ENCODE measurements at regions not wholly inside any gene's neighbourhood (a gene's known extent, or its start where the extent isn't known, plus 50 kb on each side); places are given as distances from the start of the nearest gene placed in this dataset.

DNA sequence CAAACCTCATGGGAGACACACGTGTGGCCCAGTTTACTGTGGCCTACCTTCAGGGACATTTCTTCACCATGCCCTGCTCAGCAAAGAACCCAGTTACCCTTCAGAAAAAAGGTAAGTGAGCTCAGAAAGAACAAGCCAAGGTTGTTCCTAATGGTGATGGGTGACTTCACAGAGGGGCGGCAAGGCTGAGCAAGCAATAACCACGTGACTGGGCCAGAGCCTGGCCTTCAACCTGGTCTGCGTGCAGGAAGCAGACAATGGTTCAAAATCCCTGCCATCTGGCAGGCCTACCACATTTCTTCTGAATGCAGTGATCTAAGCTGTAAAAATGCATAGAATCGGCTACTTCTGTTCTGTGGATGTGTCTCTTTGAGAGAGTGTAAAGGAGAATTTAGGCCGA lies 115.5 kb upstream of the CST7 start:
- Histone ChIP-seq H3K79me1 (ENCODE audit: low read length) (no peaks in the 10 kb centered on the region), H3K4me3 (ENCODE audit: low read length) (no peak overlapping the region), H2BK15ac (replicated peaks; ENCODE audit: low read depth) (no peak overlapping the region), H2AK5ac (ENCODE audit: low read length) (no peak overlapping the region), H2BK5ac (ENCODE audit: low read length) (no peak overlapping the region), H3K27me3 (ENCODE audit: insufficient read depth, low read length, poor library complexity) (no peaks in the 10 kb centered on the region), H3K4me2 (ENCODE audit: low read length) (no peak overlapping the region), H3K4me1 (ENCODE audit: control insufficient read depth, low read depth, low read length) (no peaks in the 10 kb centered on the region), H3K23ac (ENCODE audit: low read length) (no peak overlapping the region), H4K5ac (ENCODE audit: low read length) (no peak overlapping the region), H3K18ac (ENCODE audit: low read length) (no peak overlapping the region), H3K56ac (ENCODE audit: low read length) (no peak overlapping the region), H3K4ac (ENCODE audit: low read depth, low read length) (no peak overlapping the region), H3K36me3 (ENCODE audit: control insufficient read depth, insufficient read depth, low read length) (no peaks in the 10 kb centered on the region), H3K9ac (ENCODE audit: low read length) (no peak overlapping the region), H2BK120ac (ENCODE audit: low read depth, low read length) (no peak overlapping the region), H3K79me2 (ENCODE audit: control insufficient read depth, insufficient read depth, low read length) (no peaks in the 10 kb centered on the region), H4K8ac (ENCODE audit: low read depth, low read length) (no peak overlapping the region), H3K27ac (ENCODE audit: low read depth, low read length) (no peak overlapping the region)
- no CpG with 5 or more reads among the region's 6 CpGs for WGBS (ENCODE audit: extremely low coverage, insufficient coverage, low lambda C conversion rate)
- DNase-seq = no peak

DNA sequence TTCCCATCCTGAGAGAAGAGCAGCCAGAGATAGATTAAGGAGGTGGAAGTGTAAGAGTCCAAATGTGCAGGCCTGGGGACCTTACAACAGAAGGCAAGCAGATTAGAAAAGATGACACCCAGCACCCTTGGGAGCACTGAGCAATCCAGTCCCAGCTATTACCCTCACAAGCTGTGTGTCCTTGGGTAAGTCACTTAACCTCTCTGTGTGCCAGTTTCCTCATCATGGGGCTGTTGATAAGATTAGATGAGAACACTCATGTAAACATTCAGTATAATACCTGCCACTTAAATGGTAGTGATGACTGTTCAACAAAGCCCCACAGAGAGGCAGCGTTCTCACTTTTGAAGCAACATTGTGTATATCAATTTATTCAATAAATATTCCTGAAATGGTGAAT lies 114.8 kb upstream of the CST7 start:
- Histone ChIP-seq H3K79me2 (ENCODE audit: control insufficient read depth, insufficient read depth, low read length) (no peaks in the 10 kb centered on the region), H3K27me3 (ENCODE audit: insufficient read depth, low read length, poor library complexity) (no peaks in the 10 kb centered on the region), H2BK120ac (ENCODE audit: low read depth, low read length) (no peak overlapping the region), H2BK15ac (replicated peaks; ENCODE audit: low read depth) (no peak overlapping the region), H3K79me1 (ENCODE audit: low read length) (no peaks in the 10 kb centered on the region), H4K5ac (ENCODE audit: low read length) (no peak overlapping the region), H4K8ac (ENCODE audit: low read depth, low read length) (no peak overlapping the region), H3K36me3 (ENCODE audit: control insufficient read depth, insufficient read depth, low read length) (no peaks in the 10 kb centered on the region), H2BK5ac (ENCODE audit: low read length) (no peak overlapping the region), H3K9ac (ENCODE audit: low read length) (no peak overlapping the region), H2AK5ac (ENCODE audit: low read length) (no peak overlapping the region), H3K4me3 (ENCODE audit: low read length) (no peak overlapping the region), H3K56ac (ENCODE audit: low read length) (no peak overlapping the region), H3K4me1 (ENCODE audit: control insufficient read depth, low read depth, low read length) (no peaks in the 10 kb centered on the region), H3K18ac (ENCODE audit: low read length) (no peak overlapping the region), H3K27ac (ENCODE audit: low read depth, low read length) (no peak overlapping the region), H3K23ac (ENCODE audit: low read length) (no peak overlapping the region), H3K4me2 (ENCODE audit: low read length) (no peak overlapping the region), H3K4ac (ENCODE audit: low read depth, low read length) (no peak overlapping the region)
- DNase-seq = no peak
- WGBS (ENCODE audit: extremely low coverage, insufficient coverage, low lambda C conversion rate) = no CpG with 5 or more reads among the region's 1 CpG

DNA sequence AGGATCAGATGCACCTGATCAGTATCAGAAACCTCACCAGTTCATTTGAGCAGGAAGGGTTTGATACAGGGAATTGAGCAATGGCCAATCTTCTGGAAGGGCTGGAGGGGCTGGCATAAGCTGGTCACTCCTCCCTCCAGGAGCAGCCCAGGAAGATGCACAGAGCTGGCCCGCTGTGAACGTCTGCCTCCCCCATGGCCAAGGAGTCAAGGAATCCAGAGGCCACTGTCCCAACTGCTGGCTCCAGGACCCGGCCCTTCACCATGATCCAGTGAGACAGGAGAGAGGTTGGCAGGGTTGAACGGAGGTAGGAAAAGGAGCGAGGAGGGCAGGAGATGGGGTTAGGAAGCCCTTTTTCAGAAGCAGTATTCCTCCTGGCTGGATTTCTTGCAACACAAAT lies 113.9 kb upstream of the CST7 start:
- Histone ChIP-seq H4K5ac (ENCODE audit: low read length) (no peak overlapping the region), H3K4me1 (ENCODE audit: control insufficient read depth, low read depth, low read length) (no peaks in the 10 kb centered on the region), H2BK120ac (ENCODE audit: low read depth, low read length) (no peak overlapping the region), H3K36me3 (ENCODE audit: control insufficient read depth, insufficient read depth, low read length) (no peaks in the 10 kb centered on the region), H2BK5ac (ENCODE audit: low read length) (no peak overlapping the region), H3K23ac (ENCODE audit: low read length) (no peak overlapping the region), H3K18ac (ENCODE audit: low read length) (no peak overlapping the region), H3K4ac (ENCODE audit: low read depth, low read length) (no peak overlapping the region), H2BK15ac (replicated peaks; ENCODE audit: low read depth) (no peak overlapping the region), H3K27ac (ENCODE audit: low read depth, low read length) (no peak overlapping the region), H3K9ac (ENCODE audit: low read length) (no peak overlapping the region), H2AK5ac (ENCODE audit: low read length) (no peak overlapping the region), H3K56ac (ENCODE audit: low read length) (no peak overlapping the region), H4K8ac (ENCODE audit: low read depth, low read length) (no peak overlapping the region), H3K79me1 (ENCODE audit: low read length) (no peaks in the 10 kb centered on the region), H3K4me2 (ENCODE audit: low read length) (no peak overlapping the region), H3K4me3 (ENCODE audit: low read length) (no peak overlapping the region), H3K79me2 (ENCODE audit: control insufficient read depth, insufficient read depth, low read length) (no peaks in the 10 kb centered on the region), H3K27me3 (ENCODE audit: insufficient read depth, low read length, poor library complexity) (no peaks in the 10 kb centered on the region)
- DNase-seq = no peak
- WGBS (ENCODE audit: extremely low coverage, insufficient coverage, low lambda C conversion rate) = no CpG with 5 or more reads among the region's 5 CpGs

DNA sequence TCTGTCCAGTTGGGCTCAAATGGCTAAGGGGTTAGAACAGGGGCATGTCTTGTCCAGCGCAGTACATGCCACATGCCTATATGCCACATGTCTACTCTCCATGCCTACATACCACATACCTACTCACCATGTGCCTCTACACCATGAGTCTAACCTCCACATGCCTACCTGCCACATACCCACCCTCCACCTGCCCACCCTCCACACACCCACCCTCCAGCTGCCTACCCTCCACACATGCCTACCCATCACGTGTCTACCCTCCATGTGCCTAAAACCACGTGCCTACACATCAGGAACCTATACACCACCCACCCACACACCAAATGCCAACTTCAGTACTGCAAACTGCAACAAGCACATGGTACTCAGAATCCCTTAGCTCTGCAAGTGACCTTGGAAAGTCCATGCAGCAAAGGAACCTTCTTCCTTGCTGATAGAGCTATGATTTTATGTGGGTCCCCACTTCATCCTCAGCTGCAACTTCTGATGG lies 113.0 kb upstream of the CST7 start:
- Histone ChIP-seq H4K5ac (ENCODE audit: low read length) (no peak overlapping the region), H3K4me1 (ENCODE audit: control insufficient read depth, low read depth, low read length) (no peaks in the 10 kb centered on the region), H2BK5ac (ENCODE audit: low read length) (no peak overlapping the region), H3K4me3 (ENCODE audit: low read length) (no peak overlapping the region), H2BK15ac (replicated peaks; ENCODE audit: low read depth) (no peak overlapping the region), H2AK5ac (ENCODE audit: low read length) (no peak overlapping the region), H3K27me3 (ENCODE audit: insufficient read depth, low read length, poor library complexity) (no peaks in the 10 kb centered on the region), H3K79me1 (ENCODE audit: low read length) (no peaks in the 10 kb centered on the region), H3K27ac (ENCODE audit: low read depth, low read length) (no peak overlapping the region), H3K4me2 (ENCODE audit: low read length) (no peak overlapping the region), H3K56ac (ENCODE audit: low read length) (no peak overlapping the region), H4K8ac (ENCODE audit: low read depth, low read length) (no peak overlapping the region), H2BK120ac (ENCODE audit: low read depth, low read length) (no peak overlapping the region), H3K9ac (ENCODE audit: low read length) (no peak overlapping the region), H3K4ac (ENCODE audit: low read depth, low read length) (no peak overlapping the region), H3K79me2 (ENCODE audit: control insufficient read depth, insufficient read depth, low read length) (no peaks in the 10 kb centered on the region), H3K36me3 (ENCODE audit: control insufficient read depth, insufficient read depth, low read length) (no peaks in the 10 kb centered on the region), H3K23ac (ENCODE audit: low read length) (no peak overlapping the region), H3K18ac (ENCODE audit: low read length) (no peak overlapping the region)
- WGBS (ENCODE audit: extremely low coverage, insufficient coverage, low lambda C conversion rate) = no CpG with 5 or more reads among the region's 3 CpGs
- DNase-seq = no peak

DNA sequence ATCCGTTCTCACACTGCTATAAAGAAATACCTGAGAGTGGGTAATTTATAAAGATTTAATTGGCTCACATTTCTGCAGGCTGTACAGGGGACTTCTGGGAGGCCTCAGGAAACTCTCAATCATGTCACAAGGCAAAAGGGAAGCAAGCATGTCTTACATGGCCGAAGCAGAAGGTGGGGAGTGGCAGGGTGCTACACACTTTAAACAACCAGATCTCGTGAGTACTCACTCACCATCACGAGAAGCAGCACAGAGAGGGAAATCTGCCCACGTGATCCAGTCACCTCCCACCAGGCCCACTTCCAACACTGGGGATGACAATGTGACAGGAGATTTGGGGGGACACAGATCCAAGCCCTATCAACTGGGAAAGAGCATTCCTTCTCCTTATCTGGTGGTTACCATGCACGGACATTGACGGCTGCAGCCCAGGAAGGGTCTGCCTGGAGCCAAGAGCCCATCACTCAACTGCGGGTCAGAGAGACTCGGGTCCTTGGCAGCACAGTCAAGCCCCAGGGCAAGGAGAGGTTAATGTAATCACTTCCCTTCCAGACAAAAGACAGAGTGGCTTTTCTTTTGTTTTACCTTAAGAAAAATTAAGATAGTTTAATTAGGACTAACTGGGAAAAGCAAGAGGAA lies 112.3 kb upstream of the CST7 start:
- Histone ChIP-seq H3K4me3 (ENCODE audit: low read length) (no peak overlapping the region), H3K27me3 (ENCODE audit: insufficient read depth, low read length, poor library complexity) (no peaks in the 10 kb centered on the region), H3K4me1 (ENCODE audit: control insufficient read depth, low read depth, low read length) (no peaks in the 10 kb centered on the region), H3K23ac (ENCODE audit: low read length) (no peak overlapping the region), H3K79me1 (ENCODE audit: low read length) (no peaks in the 10 kb centered on the region), H3K56ac (ENCODE audit: low read length) (no peak overlapping the region), H2BK120ac (ENCODE audit: low read depth, low read length) (no peak overlapping the region), H3K4me2 (ENCODE audit: low read length) (no peak overlapping the region), H3K9ac (ENCODE audit: low read length) (no peak overlapping the region), H3K18ac (ENCODE audit: low read length) (no peak overlapping the region), H2AK5ac (ENCODE audit: low read length) (no peak overlapping the region), H3K4ac (ENCODE audit: low read depth, low read length) (no peak overlapping the region), H3K79me2 (ENCODE audit: control insufficient read depth, insufficient read depth, low read length) (no peaks in the 10 kb centered on the region), H2BK15ac (replicated peaks; ENCODE audit: low read depth) (no peak overlapping the region), H4K8ac (ENCODE audit: low read depth, low read length) (no peak overlapping the region), H4K5ac (ENCODE audit: low read length) (no peak overlapping the region), H3K36me3 (ENCODE audit: control insufficient read depth, insufficient read depth, low read length) (no peaks in the 10 kb centered on the region), H2BK5ac (ENCODE audit: low read length) (no peak overlapping the region), H3K27ac (ENCODE audit: low read depth, low read length) (no peak overlapping the region)
- no peak for DNase-seq
- no CpG with 5 or more reads among the region's 9 CpGs for WGBS (ENCODE audit: extremely low coverage, insufficient coverage, low lambda C conversion rate)
